A673 (cell line): ENCODE measurements at regions not wholly inside any gene's neighbourhood (a gene's known extent, or its start where the extent isn't known, plus 50 kb on each side); places are given as distances from the start of the nearest gene placed in this dataset.
"Not testable (repeated sequence)": the region's sequence is repeated elsewhere in the genome, so short reads cannot be mapped to it uniquely, and the experiment has no call there.

Experiments
- BruUV-seq: library from RNA; stranded (reverse); fragments of 400-500 nt; replicated peaks from 2 replicates; lab custom pipeline; 2021; lab: Mats Ljungman, UMichigan
- CTCF ChIA-PET: fragments of 300-600 bp; sonication (Branson Sonifier 250); formaldehyde crosslinking; loops from one replicate; lab custom pipeline; 2022; ENCODE audit warnings: antibody characterized with exemption; lab: Charles Lee
- POLR2A ChIA-PET: fragments of 300-600 bp; sonication (Branson Sonifier 250); formaldehyde crosslinking; loops from one replicate; lab custom pipeline; 2022; ENCODE audit warnings: antibody characterized with exemption; ENCODE audit not compliant: low non-redundant PET; lab: Charles Lee
- DNase-seq: peaks from one replicate; pipeline ENCODE4 v3.0.0-alpha.2; 2015; ENCODE audit warnings: low spot score
- H3K27ac ChIP-seq: fragments of 200-600 bp; sonication (generic); 2 replicates; pipeline ENCODE4 v1.5.1; 2016; ENCODE audit warnings: mixed run types, low read depth, mild to moderate bottlenecking, mixed read lengths, antibody characterized with exemption, low read length; ENCODE audit not compliant: poor library complexity, severe bottlenecking
- H3K27me3 ChIP-seq: fragments of 200-600 bp; sonication (generic); replicated peaks from 2 replicates; pipeline ENCODE4 v1.6.1; 2017; ENCODE audit warnings: mixed run types, low read depth, mild to moderate bottlenecking, mixed read lengths, antibody characterized with exemption, low read length; ENCODE audit not compliant: insufficient read depth, poor library complexity
- H3K36me3 ChIP-seq: fragments of 200-600 bp; sonication (generic); 2 replicates; pipeline ENCODE4 v1.6.1; 2016; ENCODE audit warnings: mixed run types, mild to moderate bottlenecking, mixed read lengths, antibody characterized with exemption, low read length; ENCODE audit not compliant: insufficient read depth, poor library complexity, severe bottlenecking
- H3K4me1 ChIP-seq: fragments of 200-600 bp; sonication (generic); 2 replicates; pipeline ENCODE4 v1.6.1; 2017; ENCODE audit warnings: mixed run types, mild to moderate bottlenecking, mixed read lengths, antibody characterized with exemption, low read length; ENCODE audit not compliant: insufficient read depth, poor library complexity, severe bottlenecking
- H3K4me3 ChIP-seq: fragments of 200-600 bp; sonication (generic); 2 replicates; pipeline ENCODE4 v1.5.1; 2016; ENCODE audit warnings: low read depth, mixed run types, mild to moderate bottlenecking, mixed read lengths, low read length; ENCODE audit not compliant: poor library complexity, severe bottlenecking
- H3K9me3 ChIP-seq: fragments of 200-600 bp; sonication (generic); 2 replicates; pipeline ENCODE4 v1.6.1; 2016; ENCODE audit warnings: mixed run types, low read depth, mild to moderate bottlenecking, mixed read lengths, antibody characterized with exemption, low read length; ENCODE audit not compliant: poor library complexity, severe bottlenecking
- EZH2 ChIP-seq: fragments of 200-600 bp; sonication (generic); IDR thresholded peaks from 2 replicates; pipeline ENCODE4 v1.6.1; 2017; ENCODE audit warnings: borderline replicate concordance, low read depth, mild to moderate bottlenecking, mixed read lengths, antibody characterized with exemption, low read length; ENCODE audit not compliant: poor library complexity, severe bottlenecking
- intact Hi-C: fragments of 100-400 bp; cut with micrococcal nuclease; formaldehyde crosslinking; loops from one replicate; pipeline ENCODE4 v1.10.0; 2022; ENCODE audit not compliant: unreplicated experiment
- TF ChIP-seq, protein P1 (sequence below): fragments of 300-800, 200-600 bp; sonication (generic); conservative IDR thresholded peaks from 2 replicates; pipeline ENCODE4 v1.5.1; 2017; ENCODE audit warnings: low read depth, mild to moderate bottlenecking, antibody characterized with exemption, low read length, moderate library complexity, mixed read lengths

DNA sequence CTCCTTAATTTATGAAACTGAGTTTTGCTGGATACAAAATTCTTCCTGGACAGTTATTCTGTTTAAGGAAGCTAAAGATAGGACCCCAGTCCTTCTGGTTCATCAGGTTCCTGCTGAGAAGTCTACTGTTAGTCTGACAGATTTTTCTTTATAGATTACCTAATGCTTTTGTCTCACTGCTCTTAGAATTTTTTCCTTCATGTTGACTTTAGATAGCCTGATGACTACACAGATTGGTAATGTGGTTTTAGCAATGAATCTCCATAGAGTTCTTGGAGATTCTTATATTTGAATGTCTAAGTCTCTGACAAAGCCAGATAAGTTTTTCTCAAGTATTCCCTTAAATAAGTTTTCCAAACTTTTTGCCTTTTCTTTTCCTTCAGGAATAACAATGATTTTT, 419.7 kb downstream of the CDH10 start:
- intact Hi-C loops = no loop called here
- no peaks in the 10 kb centered on the region for H3K9me3 ChIP-seq
- DNase-seq = no peak
- ChIA-PET POLR2A (no interaction called here), CTCF (no interaction called here)
- H3K36me3 ChIP-seq = no peaks in the 10 kb centered on the region
- no peaks in the 10 kb centered on the region for H3K4me1 ChIP-seq
- no peaks in the 10 kb centered on the region for H3K27me3 ChIP-seq
- TF ChIP-seq, protein P1, sequence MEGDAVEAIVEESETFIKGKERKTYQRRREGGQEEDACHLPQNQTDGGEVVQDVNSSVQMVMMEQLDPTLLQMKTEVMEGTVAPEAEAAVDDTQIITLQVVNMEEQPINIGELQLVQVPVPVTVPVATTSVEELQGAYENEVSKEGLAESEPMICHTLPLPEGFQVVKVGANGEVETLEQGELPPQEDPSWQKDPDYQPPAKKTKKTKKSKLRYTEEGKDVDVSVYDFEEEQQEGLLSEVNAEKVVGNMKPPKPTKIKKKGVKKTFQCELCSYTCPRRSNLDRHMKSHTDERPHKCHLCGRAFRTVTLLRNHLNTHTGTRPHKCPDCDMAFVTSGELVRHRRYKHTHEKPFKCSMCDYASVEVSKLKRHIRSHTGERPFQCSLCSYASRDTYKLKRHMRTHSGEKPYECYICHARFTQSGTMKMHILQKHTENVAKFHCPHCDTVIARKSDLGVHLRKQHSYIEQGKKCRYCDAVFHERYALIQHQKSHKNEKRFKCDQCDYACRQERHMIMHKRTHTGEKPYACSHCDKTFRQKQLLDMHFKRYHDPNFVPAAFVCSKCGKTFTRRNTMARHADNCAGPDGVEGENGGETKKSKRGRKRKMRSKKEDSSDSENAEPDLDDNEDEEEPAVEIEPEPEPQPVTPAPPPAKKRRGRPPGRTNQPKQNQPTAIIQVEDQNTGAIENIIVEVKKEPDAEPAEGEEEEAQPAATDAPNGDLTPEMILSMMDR = no peak
- TF ChIP-seq EZH2 = no peak
- no peak overlapping the region for H3K27ac ChIP-seq
- no TSS peak for BruUV-seq
- no peak overlapping the region for H3K4me3 ChIP-seq

DNA sequence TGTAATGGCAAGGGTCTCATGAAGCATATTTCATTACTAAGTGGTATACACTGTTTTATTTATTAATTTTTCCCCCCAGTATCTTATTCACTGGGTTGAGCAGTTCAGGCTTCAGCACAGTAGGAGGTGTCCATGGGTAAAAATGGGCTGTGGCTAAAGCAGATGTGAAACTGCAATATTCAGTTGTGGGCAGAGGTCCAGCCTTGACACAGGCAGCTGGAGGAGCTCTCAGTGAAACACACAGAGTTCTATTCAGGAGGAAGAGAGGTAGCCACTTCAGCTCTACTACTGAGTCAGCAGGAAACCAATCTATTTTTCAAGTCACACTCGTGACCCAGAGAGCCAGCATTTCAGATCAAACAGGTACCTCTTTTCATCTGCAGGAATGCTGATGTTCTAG, 418.3 kb downstream of the CDH10 start:
- Histone ChIP-seq H3K4me1 (no peaks in the 10 kb centered on the region), H3K36me3 (no peaks in the 10 kb centered on the region), H3K27me3 (no peaks in the 10 kb centered on the region), H3K9me3 (no peaks in the 10 kb centered on the region), H3K27ac (no peak overlapping the region), H3K4me3 (no peak overlapping the region)
- CTCF ChIA-PET = no interaction called here
- POLR2A ChIA-PET = no interaction called here
- TF ChIP-seq, protein P1 = no peak
- TF ChIP-seq EZH2 = no peak
- intact Hi-C loops = no loop called here
- BruUV-seq = no TSS peak
- no peak for DNase-seq

DNA sequence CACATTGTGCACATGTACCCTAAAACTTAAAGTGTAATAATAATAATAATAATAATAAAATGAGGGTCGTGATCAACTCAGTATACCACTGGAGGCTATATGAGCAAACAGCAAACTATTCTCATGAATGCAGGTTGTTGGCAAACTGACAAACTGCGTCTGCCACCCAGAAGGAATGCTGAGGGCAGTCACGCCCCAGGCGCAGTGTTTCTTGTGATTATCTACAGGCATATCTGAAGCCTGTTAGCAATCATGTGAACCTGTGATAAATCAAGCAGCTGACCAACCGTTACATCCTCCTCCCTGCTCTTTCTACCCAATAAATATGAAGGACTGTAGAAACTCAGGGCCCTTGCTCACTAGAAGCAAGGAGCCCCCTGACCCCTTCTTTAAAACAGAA, 416.9 kb downstream of the CDH10 start:
- CTCF ChIA-PET, DNase-seq, H3K9me3 ChIP-seq, H3K4me1 ChIP-seq, intact Hi-C loops, H3K36me3 ChIP-seq, H3K27ac ChIP-seq, H3K27me3 ChIP-seq, POLR2A ChIA-PET, BruUV-seq, H3K4me3 ChIP-seq: not testable (repeated sequence)

DNA sequence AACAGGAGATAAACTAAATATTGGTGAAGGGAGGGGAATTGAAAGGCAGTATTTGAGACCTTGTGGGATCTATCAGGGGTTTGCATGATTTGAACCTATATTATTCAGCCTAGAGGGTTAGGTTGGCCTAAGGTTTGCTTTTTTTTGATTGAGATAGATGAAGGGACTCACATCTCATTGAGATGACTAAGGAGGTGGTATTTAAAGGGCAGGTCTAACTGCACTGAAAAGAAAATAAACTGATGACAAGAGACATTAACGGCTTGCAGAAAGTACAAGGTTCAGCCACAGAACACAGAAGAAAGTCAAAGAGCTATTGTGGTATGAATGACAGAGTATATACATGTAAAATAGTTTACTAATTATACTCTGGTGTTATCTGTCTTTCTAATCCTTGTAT, 412.7 kb downstream of the CDH10 start:
- DNase-seq = no peak
- H3K36me3 ChIP-seq = no peaks in the 10 kb centered on the region
- ChIA-PET POLR2A (no interaction called here), CTCF (no interaction called here)
- no peaks in the 10 kb centered on the region for H3K9me3 ChIP-seq
- H3K4me3 ChIP-seq = no peak overlapping the region
- H3K27me3 ChIP-seq = no peaks in the 10 kb centered on the region
- TF ChIP-seq EZH2 = no peak
- TF ChIP-seq, protein P1 = no peak
- no TSS peak for BruUV-seq
- intact Hi-C loops = loop anchor here (5.0 kb wide), 1 partner anchor 775 kb away; no protein-coding TSS in a partner anchor
- H3K27ac ChIP-seq = no peak overlapping the region
- peaks cover 6% of the 10 kb centered on the region for H3K4me1 ChIP-seq
